HCT116 (cell line): ENCODE measurements at regions not wholly inside any gene's neighbourhood (a gene's known extent, or its start where the extent isn't known, plus 50 kb on each side); places are given as distances from the start of the nearest gene placed in this dataset.

Source experiments
- ATAC-seq: fragments of 200-7000 bp; cut with Tn5 transposase; 2 replicates; pipeline ENCODE4 v1.9.1; 2020; ENCODE audit warnings: mild to moderate bottlenecking, moderate library complexity
- BruUV-seq: library from RNA; stranded (reverse); fragments of 400-500 nt; replicated peaks from 2 replicates; lab custom pipeline; 2021; lab: Mats Ljungman, UMichigan
- CTCF ChIA-PET: fragments of 300-600 bp; sonication (Branson Sonifier 250); formaldehyde crosslinking; loops from one replicate; lab custom pipeline; 2021; ENCODE audit warnings: antibody characterized with exemption; lab: Charles Lee
- POLR2A ChIA-PET: fragments of 300-600, 350-600 bp; sonication (Branson Sonifier 250); formaldehyde crosslinking; loops from one replicate; lab custom pipeline; 2021; ENCODE audit warnings: antibody characterized with exemption; lab: Charles Lee
- RAD21 ChIA-PET, 2 experiments: fragments of 300-600 bp; sonication (Branson Sonifier 250); formaldehyde crosslinking; loops; one replicate each; lab custom pipeline; 2023; ENCODE audit warnings: low total read pairs in 2 of 2; ENCODE audit not compliant: uncharacterized antibody in 2 of 2, unreplicated experiment in 2 of 2, low non-redundant PET in 1 of 2; lab: Charles Lee
- DNase-seq: peaks from one replicate; pipeline ENCODE4 v3.0.0-alpha.2; 2010; ENCODE audit warnings: low read depth, low spot score
- H2AFZ ChIP-seq: fragments of 200-600 bp; shearing (Covaris generic), sonication (generic); 2 replicates; pipeline ENCODE4 v1.6.1; 2017; ENCODE audit warnings: low read depth, mixed run types, mixed read lengths, antibody characterized with exemption, low read length; ENCODE audit not compliant: poor library complexity, severe bottlenecking
- H3K27ac ChIP-seq: 2 replicates; pipeline ENCODE4 v1.5.1; 2012; ENCODE audit warnings: low read depth, low read length
- H3K27me3 ChIP-seq: fragments of 200-600 bp; sonication (generic); 2 replicates; pipeline ENCODE4 v1.6.1; 2016; ENCODE audit warnings: mixed run types, low read length, mixed read lengths; ENCODE audit not compliant: insufficient read depth
- H3K36me3 ChIP-seq, 2 experiments: fragments of 200-500 bp in 1 of 2; fragments of 200-600 bp in 1 of 2; sonication (Bioruptor generic) in 1 of 2; sonication (generic) in 1 of 2; 2 replicates each; pipeline versions ENCODE4 v1.5.1 to v1.6.1; 2014 to 2016; ENCODE audit warnings: low read length in 2 of 2, inconsistent platforms in 1 of 2, mixed read lengths in 1 of 2, mixed run types in 1 of 2; ENCODE audit not compliant: insufficient read depth in 2 of 2, control insufficient read depth in 1 of 2
- H3K4me1 ChIP-seq, 2 experiments: fragments of 200-600 bp in 1 of 2; sonication (generic) in 1 of 2; 2 replicates each; pipeline versions ENCODE4 v1.5.1 to v1.6.1; 2012 to 2017; ENCODE audit warnings: low read length in 2 of 2, inconsistent platforms in 1 of 2, mild to moderate bottlenecking in 1 of 2, mixed read lengths in 1 of 2, mixed run types in 1 of 2, moderate library complexity in 1 of 2; ENCODE audit not compliant: insufficient read depth in 2 of 2, control insufficient read depth in 1 of 2
- H3K4me2 ChIP-seq: fragments of 200-600 bp; sonication (generic); 2 replicates; pipeline ENCODE4 v1.6.1; 2017; ENCODE audit warnings: mixed run types, low read length, mixed read lengths
- H3K4me3 ChIP-seq, 2 experiments: fragments of 200-600 bp in 1 of 2; sonication (generic) in 1 of 2; replicated peaks in 1 of 2; 2 replicates each; pipeline ENCODE4 v1.5.1; 2011 to 2016; ENCODE audit warnings: low read length in 2 of 2, control low read depth in 1 of 2, low read depth in 1 of 2, mild to moderate bottlenecking in 1 of 2, mixed read lengths in 1 of 2, mixed run types in 1 of 2
- H3K79me2 ChIP-seq: fragments of 200-600 bp; sonication (generic); 2 replicates; pipeline ENCODE4 v1.6.1; 2017; ENCODE audit warnings: mild to moderate bottlenecking, mixed run types, low read length, moderate library complexity, mixed read lengths; ENCODE audit not compliant: insufficient read depth
- H3K9ac ChIP-seq: fragments of 200-600 bp; sonication (generic); 2 replicates; pipeline ENCODE4 v1.6.1; 2016; ENCODE audit warnings: low read length, mixed read lengths
- H3K9me2 ChIP-seq: fragments of 200-600 bp; sonication (generic), shearing (Covaris generic); 2 replicates; pipeline ENCODE4 v1.6.1; 2017; ENCODE audit warnings: mixed run types, mild to moderate bottlenecking, moderate library complexity; ENCODE audit not compliant: insufficient read depth
- H3K9me3 ChIP-seq, 2 experiments: fragments of 200-500 bp in 1 of 2; fragments of 200-600 bp in 1 of 2; sonication (Bioruptor generic) in 1 of 2; sonication (generic) in 1 of 2; 2 replicates each; pipeline ENCODE4 v1.6.1; 2014 to 2017; ENCODE audit warnings: low read length in 2 of 2, mixed read lengths in 2 of 2, inconsistent platforms in 1 of 2, low read depth in 1 of 2, mild to moderate bottlenecking in 1 of 2, mixed run types in 1 of 2, moderate library complexity in 1 of 2; ENCODE audit not compliant: control insufficient read depth in 1 of 2, insufficient read depth in 1 of 2
- H4K20me1 ChIP-seq: fragments of 200-600 bp; sonication (generic), shearing (Covaris generic); 2 replicates; pipeline ENCODE4 v1.6.1; 2017; ENCODE audit warnings: mixed run types, mild to moderate bottlenecking, moderate library complexity; ENCODE audit not compliant: insufficient read depth
- CBX3 ChIP-seq: IDR thresholded peaks from 2 replicates; pipeline ENCODE4 v1.6.1; 2012; ENCODE audit warnings: low read depth
- CEBPB ChIP-seq: IDR thresholded peaks from 2 replicates; pipeline ENCODE4 v1.6.1; 2012; ENCODE audit warnings: low read depth
- EGR1 ChIP-seq: IDR thresholded peaks from 2 replicates; pipeline ENCODE4 v1.6.1; 2012; ENCODE audit warnings: low read depth
- ELF1 ChIP-seq: IDR thresholded peaks from 2 replicates; pipeline ENCODE4 v1.6.1; 2012; ENCODE audit warnings: low read depth, borderline replicate concordance
- EZH2 ChIP-seq: fragments of 200-600 bp; sonication (generic); IDR thresholded peaks from 2 replicates; pipeline ENCODE4 v1.6.1; 2017; ENCODE audit warnings: antibody characterized with exemption, mixed run types
- EZH2phosphoT487 ChIP-seq: fragments of 200-600 bp; IDR thresholded peaks from 2 replicates; pipeline ENCODE4 v1.6.1; 2018; ENCODE audit warnings: antibody characterized with exemption, borderline replicate concordance
- FOSL1 ChIP-seq: IDR thresholded peaks from 2 replicates; pipeline ENCODE4 v1.6.1; 2012; ENCODE audit warnings: low read depth
- JUND ChIP-seq: IDR thresholded peaks from 2 replicates; pipeline ENCODE4 v1.6.1; 2012
- POLR2A ChIP-seq: IDR thresholded peaks from 2 replicates; pipeline ENCODE4 v1.7.0; 2011; ENCODE audit warnings: borderline replicate concordance; ENCODE audit not compliant: insufficient read depth, insufficient read length; ENCODE audit errors: extremely low read depth
- POLR2AphosphoS5 ChIP-seq: IDR thresholded peaks from 2 replicates; pipeline ENCODE4 v1.6.1; 2011; ENCODE audit warnings: mild to moderate bottlenecking, low read depth, low read length, moderate library complexity
- RAD21 ChIP-seq: IDR thresholded peaks from 2 replicates; pipeline ENCODE4 v1.6.1; 2012; ENCODE audit warnings: low read depth, mild to moderate bottlenecking
- SIN3A ChIP-seq: IDR thresholded peaks from 2 replicates; pipeline ENCODE4 v1.6.1; 2012; ENCODE audit warnings: low read depth
- SP1 ChIP-seq: IDR thresholded peaks from 2 replicates; pipeline ENCODE4 v1.6.1; 2012; ENCODE audit warnings: low read depth
- TCF7L2 ChIP-seq: IDR thresholded peaks from 2 replicates; pipeline ENCODE4 v1.7.0; 2011; ENCODE audit warnings: borderline replicate concordance, inconsistent platforms; ENCODE audit not compliant: insufficient read depth, insufficient read length; ENCODE audit errors: extremely low read depth
- YY1 ChIP-seq: IDR thresholded peaks from 2 replicates; pipeline ENCODE4 v1.6.1; 2011; ENCODE audit warnings: low read length, low read depth, moderate library complexity, mild to moderate bottlenecking; ENCODE audit not compliant: insufficient replicate concordance; ENCODE audit errors: extremely low read depth
- ZFX ChIP-seq: fragments of 450-650 bp; IDR thresholded peaks from 2 replicates; pipeline ENCODE4 v1.6.1; 2017
- ZNF274 ChIP-seq: fragments of 200-500 bp; sonication (Bioruptor generic); IDR thresholded peaks from 2 replicates; pipeline ENCODE4 v1.6.1; 2014; ENCODE audit warnings: mild to moderate bottlenecking, low read depth, low read length, inconsistent platforms
- intact Hi-C: fragments of 100-400 bp; cut with micrococcal nuclease; formaldehyde crosslinking; loops from 2 replicates; pipeline ENCODE4 v1.10.0; 2022

DNA sequence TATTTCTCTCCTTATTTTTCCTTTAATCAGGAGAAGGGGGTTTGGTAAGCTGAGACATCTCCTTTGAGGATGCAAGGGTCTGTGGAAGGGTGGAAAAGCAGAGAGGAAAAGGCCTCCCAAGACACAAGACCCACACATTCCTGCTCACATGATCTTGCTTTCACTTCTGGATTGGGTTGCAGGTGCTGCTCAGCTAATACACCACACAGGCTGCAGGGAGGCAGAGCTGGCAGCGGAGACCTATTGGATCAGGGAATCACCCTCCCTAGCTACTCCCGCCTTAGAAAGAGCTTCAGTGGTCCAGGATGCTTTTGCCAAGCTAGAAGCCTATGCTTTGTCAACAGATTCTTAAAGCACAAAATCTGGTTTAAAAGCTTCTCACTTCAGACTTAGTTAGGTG lies 87.6 kb upstream of the IL33 start:
- no peak overlapping the region for H3K4me2 ChIP-seq
- POLR2A ChIA-PET = no interaction called here
- no peak for DNase-seq
- H3K9me2 ChIP-seq = no peaks in the 10 kb centered on the region
- no peak overlapping the region for H3K9ac ChIP-seq
- H3K4me3 ChIP-seq = no peak overlapping the region
- H3K27me3 ChIP-seq = no peaks in the 10 kb centered on the region
- no peaks in the 10 kb centered on the region for H3K9me3 ChIP-seq
- no peak overlapping the region for H3K27ac ChIP-seq
- TF ChIP-seq POLR2AphosphoS5 (no peak), ELF1 (no peak), EGR1 (no peak), CBX3 (no peak), EZH2phosphoT487 (no peak), ZNF274 (no peak), ZFX (no peak), CEBPB (no peak), EZH2 (no peak), TCF7L2 (no peak), YY1 (no peak), SIN3A (no peak), POLR2A (no peak), SP1 (no peak), FOSL1 (no peak), RAD21 (no peak), JUND (no peak)
- BruUV-seq = no TSS peak
- RAD21 ChIA-PET = no interaction called here
- H4K20me1 ChIP-seq = no peaks in the 10 kb centered on the region
- ATAC-seq = no peak
- no peaks in the 10 kb centered on the region for H3K4me1 ChIP-seq
- no peaks in the 10 kb centered on the region for H3K79me2 ChIP-seq
- H2AFZ ChIP-seq = no peak overlapping the region
- CTCF ChIA-PET = no interaction called here
- no peaks in the 10 kb centered on the region for H3K36me3 ChIP-seq
- intact Hi-C loops = no loop called here
